HCT116 (cell line): ENCODE measurements at regions not wholly inside any gene's neighbourhood (a gene's known extent, or its start where the extent isn't known, plus 50 kb on each side); places are given as distances from the start of the nearest gene placed in this dataset.

Experiments
- ATAC-seq: fragments of 200-7000 bp; cut with Tn5 transposase; 2 replicates; pipeline ENCODE4 v1.9.1; 2020; ENCODE audit warnings: mild to moderate bottlenecking, moderate library complexity
- BruUV-seq: library from RNA; stranded (reverse); fragments of 400-500 nt; replicated peaks from 2 replicates; lab custom pipeline; 2021; lab: Mats Ljungman, UMichigan
- CTCF ChIA-PET: fragments of 300-600 bp; sonication (Branson Sonifier 250); formaldehyde crosslinking; loops from one replicate; lab custom pipeline; 2021; ENCODE audit warnings: antibody characterized with exemption; lab: Charles Lee
- POLR2A ChIA-PET: fragments of 300-600, 350-600 bp; sonication (Branson Sonifier 250); formaldehyde crosslinking; loops from one replicate; lab custom pipeline; 2021; ENCODE audit warnings: antibody characterized with exemption; lab: Charles Lee
- RAD21 ChIA-PET, 2 experiments: fragments of 300-600 bp; sonication (Branson Sonifier 250); formaldehyde crosslinking; loops; one replicate each; lab custom pipeline; 2023; ENCODE audit warnings: low total read pairs in 2 of 2; ENCODE audit not compliant: uncharacterized antibody in 2 of 2, unreplicated experiment in 2 of 2, low non-redundant PET in 1 of 2; lab: Charles Lee
- DNase-seq: peaks from one replicate; pipeline ENCODE4 v3.0.0-alpha.2; 2010; ENCODE audit warnings: low read depth, low spot score
- H2AFZ ChIP-seq: fragments of 200-600 bp; shearing (Covaris generic), sonication (generic); 2 replicates; pipeline ENCODE4 v1.6.1; 2017; ENCODE audit warnings: low read depth, mixed run types, mixed read lengths, antibody characterized with exemption, low read length; ENCODE audit not compliant: poor library complexity, severe bottlenecking
- H3K27ac ChIP-seq: 2 replicates; pipeline ENCODE4 v1.5.1; 2012; ENCODE audit warnings: low read depth, low read length
- H3K27me3 ChIP-seq: fragments of 200-600 bp; sonication (generic); 2 replicates; pipeline ENCODE4 v1.6.1; 2016; ENCODE audit warnings: mixed run types, low read length, mixed read lengths; ENCODE audit not compliant: insufficient read depth
- H3K36me3 ChIP-seq, 2 experiments: fragments of 200-500 bp in 1 of 2; fragments of 200-600 bp in 1 of 2; sonication (Bioruptor generic) in 1 of 2; sonication (generic) in 1 of 2; 2 replicates each; pipeline versions ENCODE4 v1.5.1 to v1.6.1; 2014 to 2016; ENCODE audit warnings: low read length in 2 of 2, inconsistent platforms in 1 of 2, mixed read lengths in 1 of 2, mixed run types in 1 of 2; ENCODE audit not compliant: insufficient read depth in 2 of 2, control insufficient read depth in 1 of 2
- H3K4me1 ChIP-seq, 2 experiments: fragments of 200-600 bp in 1 of 2; sonication (generic) in 1 of 2; 2 replicates each; pipeline versions ENCODE4 v1.5.1 to v1.6.1; 2012 to 2017; ENCODE audit warnings: low read length in 2 of 2, inconsistent platforms in 1 of 2, mild to moderate bottlenecking in 1 of 2, mixed read lengths in 1 of 2, mixed run types in 1 of 2, moderate library complexity in 1 of 2; ENCODE audit not compliant: insufficient read depth in 2 of 2, control insufficient read depth in 1 of 2
- H3K4me2 ChIP-seq: fragments of 200-600 bp; sonication (generic); 2 replicates; pipeline ENCODE4 v1.6.1; 2017; ENCODE audit warnings: mixed run types, low read length, mixed read lengths
- H3K4me3 ChIP-seq, 2 experiments: fragments of 200-600 bp in 1 of 2; sonication (generic) in 1 of 2; replicated peaks in 1 of 2; 2 replicates each; pipeline ENCODE4 v1.5.1; 2011 to 2016; ENCODE audit warnings: low read length in 2 of 2, control low read depth in 1 of 2, low read depth in 1 of 2, mild to moderate bottlenecking in 1 of 2, mixed read lengths in 1 of 2, mixed run types in 1 of 2
- H3K79me2 ChIP-seq: fragments of 200-600 bp; sonication (generic); 2 replicates; pipeline ENCODE4 v1.6.1; 2017; ENCODE audit warnings: mild to moderate bottlenecking, mixed run types, low read length, moderate library complexity, mixed read lengths; ENCODE audit not compliant: insufficient read depth
- H3K9ac ChIP-seq: fragments of 200-600 bp; sonication (generic); 2 replicates; pipeline ENCODE4 v1.6.1; 2016; ENCODE audit warnings: low read length, mixed read lengths
- H3K9me2 ChIP-seq: fragments of 200-600 bp; sonication (generic), shearing (Covaris generic); 2 replicates; pipeline ENCODE4 v1.6.1; 2017; ENCODE audit warnings: mixed run types, mild to moderate bottlenecking, moderate library complexity; ENCODE audit not compliant: insufficient read depth
- H3K9me3 ChIP-seq, 2 experiments: fragments of 200-500 bp in 1 of 2; fragments of 200-600 bp in 1 of 2; sonication (Bioruptor generic) in 1 of 2; sonication (generic) in 1 of 2; 2 replicates each; pipeline ENCODE4 v1.6.1; 2014 to 2017; ENCODE audit warnings: low read length in 2 of 2, mixed read lengths in 2 of 2, inconsistent platforms in 1 of 2, low read depth in 1 of 2, mild to moderate bottlenecking in 1 of 2, mixed run types in 1 of 2, moderate library complexity in 1 of 2; ENCODE audit not compliant: control insufficient read depth in 1 of 2, insufficient read depth in 1 of 2
- H4K20me1 ChIP-seq: fragments of 200-600 bp; sonication (generic), shearing (Covaris generic); 2 replicates; pipeline ENCODE4 v1.6.1; 2017; ENCODE audit warnings: mixed run types, mild to moderate bottlenecking, moderate library complexity; ENCODE audit not compliant: insufficient read depth
- ATF3 ChIP-seq: IDR thresholded peaks from 2 replicates; pipeline ENCODE4 v1.6.1; 2012
- CBX3 ChIP-seq: IDR thresholded peaks from 2 replicates; pipeline ENCODE4 v1.6.1; 2012; ENCODE audit warnings: low read depth
- CEBPB ChIP-seq: IDR thresholded peaks from 2 replicates; pipeline ENCODE4 v1.6.1; 2012; ENCODE audit warnings: low read depth
- EGR1 ChIP-seq: IDR thresholded peaks from 2 replicates; pipeline ENCODE4 v1.6.1; 2012; ENCODE audit warnings: low read depth
- ELF1 ChIP-seq: IDR thresholded peaks from 2 replicates; pipeline ENCODE4 v1.6.1; 2012; ENCODE audit warnings: low read depth, borderline replicate concordance
- FOSL1 ChIP-seq: IDR thresholded peaks from 2 replicates; pipeline ENCODE4 v1.6.1; 2012; ENCODE audit warnings: low read depth
- POLR2A ChIP-seq: IDR thresholded peaks from 2 replicates; pipeline ENCODE4 v1.7.0; 2011; ENCODE audit warnings: borderline replicate concordance; ENCODE audit not compliant: insufficient read depth, insufficient read length; ENCODE audit errors: extremely low read depth
- POLR2AphosphoS5 ChIP-seq: IDR thresholded peaks from 2 replicates; pipeline ENCODE4 v1.6.1; 2011; ENCODE audit warnings: mild to moderate bottlenecking, low read depth, low read length, moderate library complexity
- RAD21 ChIP-seq: IDR thresholded peaks from 2 replicates; pipeline ENCODE4 v1.6.1; 2012; ENCODE audit warnings: low read depth, mild to moderate bottlenecking
- SIN3A ChIP-seq: IDR thresholded peaks from 2 replicates; pipeline ENCODE4 v1.6.1; 2012; ENCODE audit warnings: low read depth
- ZFX ChIP-seq: fragments of 450-650 bp; IDR thresholded peaks from 2 replicates; pipeline ENCODE4 v1.6.1; 2017
- intact Hi-C: fragments of 100-400 bp; cut with micrococcal nuclease; formaldehyde crosslinking; loops from 2 replicates; pipeline ENCODE4 v1.10.0; 2022
- TF ChIP-seq, protein P1 (sequence below): IDR thresholded peaks from 2 replicates; pipeline ENCODE4 v1.6.1; 2012
- TF ChIP-seq, protein P2 (sequence below), 3 experiments: fragments of 200-600 bp in 1 of 3; sonication (generic) in 1 of 3; IDR thresholded peaks in 2 of 3; conservative IDR thresholded peaks in 1 of 3; 2 replicates each; pipeline ENCODE4 v1.5.1; 2012 to 2017; ENCODE audit warnings: low read depth in 2 of 3, low read length in 2 of 3, antibody characterized with exemption in 1 of 3, borderline replicate concordance in 1 of 3, control low read depth in 1 of 3, mild to moderate bottlenecking in 1 of 3, mixed read lengths in 1 of 3, mixed run types in 1 of 3, moderate library complexity in 1 of 3; ENCODE audit not compliant: insufficient read depth in 1 of 3

DNA sequence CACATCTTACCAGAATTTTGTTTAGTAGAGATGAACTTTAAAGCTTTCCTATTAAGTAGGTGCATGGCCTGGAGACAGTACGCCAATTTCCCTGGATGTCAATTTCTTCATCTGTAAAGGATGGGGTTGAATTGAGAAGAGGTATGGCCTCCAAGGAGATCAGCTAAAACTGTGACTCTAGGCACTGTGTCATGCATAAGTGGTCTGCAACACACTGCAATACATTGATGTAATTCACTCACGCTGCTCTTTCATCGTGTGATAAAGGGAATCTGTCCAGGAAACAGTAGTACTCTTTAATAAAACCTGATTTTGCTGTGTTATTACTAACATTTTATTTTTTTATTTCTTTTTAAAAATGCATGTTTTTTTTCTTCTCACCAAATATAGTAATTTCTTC lies 795.8 kb downstream of the DIAPH3 start (continued):
- TF ChIP-seq, protein P1, sequence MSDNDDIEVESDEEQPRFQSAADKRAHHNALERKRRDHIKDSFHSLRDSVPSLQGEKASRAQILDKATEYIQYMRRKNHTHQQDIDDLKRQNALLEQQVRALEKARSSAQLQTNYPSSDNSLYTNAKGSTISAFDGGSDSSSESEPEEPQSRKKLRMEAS, result no peak
- TF ChIP-seq FOSL1 (no peak), SIN3A (no peak)
- TF ChIP-seq, protein P2, sequence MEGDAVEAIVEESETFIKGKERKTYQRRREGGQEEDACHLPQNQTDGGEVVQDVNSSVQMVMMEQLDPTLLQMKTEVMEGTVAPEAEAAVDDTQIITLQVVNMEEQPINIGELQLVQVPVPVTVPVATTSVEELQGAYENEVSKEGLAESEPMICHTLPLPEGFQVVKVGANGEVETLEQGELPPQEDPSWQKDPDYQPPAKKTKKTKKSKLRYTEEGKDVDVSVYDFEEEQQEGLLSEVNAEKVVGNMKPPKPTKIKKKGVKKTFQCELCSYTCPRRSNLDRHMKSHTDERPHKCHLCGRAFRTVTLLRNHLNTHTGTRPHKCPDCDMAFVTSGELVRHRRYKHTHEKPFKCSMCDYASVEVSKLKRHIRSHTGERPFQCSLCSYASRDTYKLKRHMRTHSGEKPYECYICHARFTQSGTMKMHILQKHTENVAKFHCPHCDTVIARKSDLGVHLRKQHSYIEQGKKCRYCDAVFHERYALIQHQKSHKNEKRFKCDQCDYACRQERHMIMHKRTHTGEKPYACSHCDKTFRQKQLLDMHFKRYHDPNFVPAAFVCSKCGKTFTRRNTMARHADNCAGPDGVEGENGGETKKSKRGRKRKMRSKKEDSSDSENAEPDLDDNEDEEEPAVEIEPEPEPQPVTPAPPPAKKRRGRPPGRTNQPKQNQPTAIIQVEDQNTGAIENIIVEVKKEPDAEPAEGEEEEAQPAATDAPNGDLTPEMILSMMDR (IDR thresholded peaks at IDR 0.05 in 2 of 3, conservative IDR thresholded peaks at IDR 0.05 in 1 of 3; ENCODE audit: borderline replicate concordance in 1 of 3, insufficient read depth in 1 of 3, low read depth in 2 of 3, low read length in 2 of 3), result no peak

- Histone ChIP-seq H4K20me1 (no peaks in the 10 kb centered on the region), H2AFZ (no peak overlapping the region), H3K79me2 (no peaks in the 10 kb centered on the region), H3K9ac (no peak overlapping the region), H3K36me3 (no peaks in the 10 kb centered on the region), H3K27me3 (no peaks in the 10 kb centered on the region), H3K9me2 (no peaks in the 10 kb centered on the region), H3K4me2 (no peak overlapping the region), H3K4me3 (no peak overlapping the region), H3K4me1 (no peaks in the 10 kb centered on the region), H3K9me3 (no peaks in the 10 kb centered on the region), H3K27ac (no peak overlapping the region)
- intact Hi-C loops, result no loop called here
- no TSS peak for BruUV-seq
- ChIA-PET RAD21 (no interaction called here), POLR2A (no interaction called here), CTCF (no interaction called here)
- ATAC-seq, result no peak
- TF ChIP-seq CBX3, result no peak
- DNase-seq, result no peak
Observed at GRCh38 chr13:59368693-59369092, 795.0 kb downstream of the DIAPH3 start.

GRCh38 chr13:59371229-59371628 lies 792.5 kb downstream of the DIAPH3 start:
- H3K9ac ChIP-seq, result no peak overlapping the region
- TF ChIP-seq CEBPB, result no peak
- TF ChIP-seq FOSL1, result no peak
- TF ChIP-seq, protein P1, result no peak
- no peak for TF ChIP-seq ATF3
- TF ChIP-seq ZFX, result no peak
- no peak for TF ChIP-seq SIN3A
- no peak for TF ChIP-seq ELF1
- TF ChIP-seq POLR2AphosphoS5, result no peak
- TF ChIP-seq EGR1, result no peak
- TF ChIP-seq POLR2A, result no peak
- TF ChIP-seq RAD21, result no peak
- TF ChIP-seq, protein P2 (IDR thresholded peaks at IDR 0.05 in 2 of 3, conservative IDR thresholded peaks at IDR 0.05 in 1 of 3; ENCODE audit: borderline replicate concordance in 1 of 3, insufficient read depth in 1 of 3, low read depth in 2 of 3, low read length in 2 of 3), result no peak
- ChIA-PET RAD21 (no interaction called here), POLR2A (no interaction called here), CTCF (no interaction called here)
- H4K20me1 ChIP-seq, result no peaks in the 10 kb centered on the region
- H3K27ac ChIP-seq, result no peak overlapping the region
- no peaks in the 10 kb centered on the region; a peak in 1 of 4 replicates for H3K9me3 ChIP-seq
- no peak overlapping the region for H3K4me3 ChIP-seq
- H3K4me2 ChIP-seq, result no peak overlapping the region
- H3K9me2 ChIP-seq, result no peaks in the 10 kb centered on the region
- H3K79me2 ChIP-seq, result no peaks in the 10 kb centered on the region
- H3K4me1 ChIP-seq, result no peaks in the 10 kb centered on the region
- no peak overlapping the region for H2AFZ ChIP-seq
- no TSS peak for BruUV-seq
- no peaks in the 10 kb centered on the region for H3K27me3 ChIP-seq
- DNase-seq (no peak), ATAC-seq (no peak)
- H3K36me3 ChIP-seq, result no peaks in the 10 kb centered on the region
- intact Hi-C loops, result no loop called here
